ENCODE measurements at regions not wholly inside any gene's neighbourhood (a gene's known extent, or its start where the extent isn't known, plus 50 kb on each side); places are given as distances from the start of the nearest gene placed in this dataset.
A peak's percentile ranks its signal among the peaks of the same experiment; 100 is the strongest.

DNA sequence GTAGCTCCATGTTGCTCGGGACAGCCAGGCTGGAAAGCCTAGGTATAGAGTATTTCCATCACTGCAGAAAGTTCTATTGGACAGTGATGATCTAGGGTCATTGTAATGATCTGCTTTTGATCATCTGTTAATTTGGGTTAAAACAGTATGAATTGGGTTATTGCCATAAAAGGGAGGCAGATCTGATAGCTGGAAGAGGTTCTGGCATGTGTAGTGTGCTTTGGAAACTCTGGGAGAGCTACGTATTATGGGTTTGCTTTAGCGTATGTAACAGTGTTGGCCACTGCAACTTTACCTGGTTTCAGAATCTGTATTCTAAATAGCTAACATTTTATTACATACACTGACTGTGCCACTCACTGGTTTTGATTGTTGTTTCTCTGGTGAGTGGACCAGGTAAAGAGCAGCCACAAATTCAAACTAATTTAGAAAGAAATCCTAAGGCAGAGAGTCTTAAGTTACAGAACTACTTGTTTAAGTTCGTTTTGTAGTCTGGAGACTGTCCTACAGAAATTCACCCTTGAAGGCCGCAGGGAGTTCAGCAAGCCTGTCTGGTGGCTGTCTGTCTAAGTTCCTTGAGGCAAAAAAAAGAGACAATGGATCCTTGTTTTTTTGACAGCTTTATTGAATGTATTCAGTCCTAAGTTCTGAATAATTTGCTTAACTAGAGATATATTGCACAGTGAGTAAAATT is 300.3 kb downstream of the PRL start:
- Histone ChIP-seq H2AFZ (ENCODE audit: low read depth) (peak overlapping the region; percentile 53; the same call in 1 of the 2 replicates), H3K9me2 (no peaks in the 10 kb centered on the region), H3K4me3 (ENCODE audit: low read depth in 2 of 2, low read length in 1 of 2) (0 out of 4 replicates have a peak overlapping the region, but pooled peaks of 1 of the 2 experiments have one; percentile 18), H3K27me3 (ENCODE audit: insufficient read depth) (no peaks in the 10 kb centered on the region), H3K4me1 (ENCODE audit: control insufficient read depth in 1 of 2, insufficient read depth in 2 of 2, low read depth in 1 of 2, low read length in 1 of 2) (peaks cover 59 to 62% of the 10 kb centered on the region in 2 experiments), H4K20me1 (ENCODE audit: insufficient read depth) (no peaks in the 10 kb centered on the region), H3K27ac (ENCODE audit: low read depth in 2 of 2, low read length in 1 of 2) (peak overlapping the region; percentile 84 to 99), H3F3A (replicated peaks; ENCODE audit: insufficient read depth) (peaks cover 51% of the 10 kb centered on the region), H3K9ac (peak overlapping the region; percentile 48; the same call in 1 of the 2 replicates), H3K9me3 (no peaks in the 10 kb centered on the region), H3K4me2 (peak overlapping the region; percentile 55), H3K36me3 (replicated peaks in 1 of 2; ENCODE audit: control insufficient read depth in 1 of 2, insufficient read depth in 2 of 2, low read length in 1 of 2) (no peaks in the 10 kb centered on the region), H3K79me2 (ENCODE audit: insufficient read depth) (peaks cover 11% of the 10 kb centered on the region; the same call in 1 of the 2 replicates)
- peak; percentile 37 for DNase-seq
- ChIA-PET POLR2A (interaction anchor here (1.6 to 5.3 kb wide), 3 partner anchors 151 to 403 kb away, joined by 7 to 58 read pairs (median 35); partner anchors contain the start of gene SOX4), CTCF (interaction anchor here (1.0 to 2.1 kb wide), 3 partner anchors 149 to 407 kb away, joined by 3 to 6 read pairs (median 5); partner anchors contain the start of gene SOX4)
- 17% methylated on average over 5 of the region's 5 CpGs for WGBS (ENCODE audit: low lambda C conversion rate)
- peak; percentile 71 for TF ChIP-seq CHD2 (IDR thresholded peaks at IDR 0.05; ENCODE audit: low read length, partially characterized antibody)
- TF ChIP-seq, protein P1, sequence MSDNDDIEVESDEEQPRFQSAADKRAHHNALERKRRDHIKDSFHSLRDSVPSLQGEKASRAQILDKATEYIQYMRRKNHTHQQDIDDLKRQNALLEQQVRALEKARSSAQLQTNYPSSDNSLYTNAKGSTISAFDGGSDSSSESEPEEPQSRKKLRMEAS (IDR thresholded peaks at IDR 0.05; ENCODE audit: low read depth): no peak
- TF ChIP-seq SMC3 (IDR thresholded peaks at IDR 0.05; ENCODE audit: low read depth, low read length): no peak
- TF ChIP-seq FOXJ3 (CRISPR knock-in tag; IDR thresholded peaks at IDR 0.05): 0 out of 2 replicates have a peak, but pooled peaks have one; percentile 45
- no peak for TF ChIP-seq MXI1 (IDR thresholded peaks at IDR 0.05; ENCODE audit: low read depth, low read length)
- TF ChIP-seq, protein P2, sequence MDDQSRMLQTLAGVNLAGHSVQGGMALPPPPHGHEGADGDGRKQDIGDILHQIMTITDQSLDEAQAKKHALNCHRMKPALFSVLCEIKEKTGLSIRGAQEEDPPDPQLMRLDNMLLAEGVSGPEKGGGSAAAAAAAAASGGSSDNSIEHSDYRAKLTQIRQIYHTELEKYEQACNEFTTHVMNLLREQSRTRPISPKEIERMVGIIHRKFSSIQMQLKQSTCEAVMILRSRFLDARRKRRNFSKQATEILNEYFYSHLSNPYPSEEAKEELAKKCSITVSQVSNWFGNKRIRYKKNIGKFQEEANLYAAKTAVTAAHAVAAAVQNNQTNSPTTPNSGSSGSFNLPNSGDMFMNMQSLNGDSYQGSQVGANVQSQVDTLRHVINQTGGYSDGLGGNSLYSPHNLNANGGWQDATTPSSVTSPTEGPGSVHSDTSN (IDR thresholded peaks at IDR 0.05): peak; percentile 55; the same call in 1 of the 2 replicates
- no peak; the same call in 1 of the 2 replicates for TF ChIP-seq TCF12 (IDR thresholded peaks at IDR 0.05)
- TF ChIP-seq, protein P3, sequence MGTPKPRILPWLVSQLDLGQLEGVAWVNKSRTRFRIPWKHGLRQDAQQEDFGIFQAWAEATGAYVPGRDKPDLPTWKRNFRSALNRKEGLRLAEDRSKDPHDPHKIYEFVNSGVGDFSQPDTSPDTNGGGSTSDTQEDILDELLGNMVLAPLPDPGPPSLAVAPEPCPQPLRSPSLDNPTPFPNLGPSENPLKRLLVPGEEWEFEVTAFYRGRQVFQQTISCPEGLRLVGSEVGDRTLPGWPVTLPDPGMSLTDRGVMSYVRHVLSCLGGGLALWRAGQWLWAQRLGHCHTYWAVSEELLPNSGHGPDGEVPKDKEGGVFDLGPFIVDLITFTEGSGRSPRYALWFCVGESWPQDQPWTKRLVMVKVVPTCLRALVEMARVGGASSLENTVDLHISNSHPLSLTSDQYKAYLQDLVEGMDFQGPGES (IDR thresholded peaks at IDR 0.05; ENCODE audit: low read depth, low read length): no peak
- TF ChIP-seq EZH2phosphoT487 (IDR thresholded peaks at IDR 0.05; ENCODE audit: borderline replicate concordance, low read depth): no peak
- TF ChIP-seq, protein P4, sequence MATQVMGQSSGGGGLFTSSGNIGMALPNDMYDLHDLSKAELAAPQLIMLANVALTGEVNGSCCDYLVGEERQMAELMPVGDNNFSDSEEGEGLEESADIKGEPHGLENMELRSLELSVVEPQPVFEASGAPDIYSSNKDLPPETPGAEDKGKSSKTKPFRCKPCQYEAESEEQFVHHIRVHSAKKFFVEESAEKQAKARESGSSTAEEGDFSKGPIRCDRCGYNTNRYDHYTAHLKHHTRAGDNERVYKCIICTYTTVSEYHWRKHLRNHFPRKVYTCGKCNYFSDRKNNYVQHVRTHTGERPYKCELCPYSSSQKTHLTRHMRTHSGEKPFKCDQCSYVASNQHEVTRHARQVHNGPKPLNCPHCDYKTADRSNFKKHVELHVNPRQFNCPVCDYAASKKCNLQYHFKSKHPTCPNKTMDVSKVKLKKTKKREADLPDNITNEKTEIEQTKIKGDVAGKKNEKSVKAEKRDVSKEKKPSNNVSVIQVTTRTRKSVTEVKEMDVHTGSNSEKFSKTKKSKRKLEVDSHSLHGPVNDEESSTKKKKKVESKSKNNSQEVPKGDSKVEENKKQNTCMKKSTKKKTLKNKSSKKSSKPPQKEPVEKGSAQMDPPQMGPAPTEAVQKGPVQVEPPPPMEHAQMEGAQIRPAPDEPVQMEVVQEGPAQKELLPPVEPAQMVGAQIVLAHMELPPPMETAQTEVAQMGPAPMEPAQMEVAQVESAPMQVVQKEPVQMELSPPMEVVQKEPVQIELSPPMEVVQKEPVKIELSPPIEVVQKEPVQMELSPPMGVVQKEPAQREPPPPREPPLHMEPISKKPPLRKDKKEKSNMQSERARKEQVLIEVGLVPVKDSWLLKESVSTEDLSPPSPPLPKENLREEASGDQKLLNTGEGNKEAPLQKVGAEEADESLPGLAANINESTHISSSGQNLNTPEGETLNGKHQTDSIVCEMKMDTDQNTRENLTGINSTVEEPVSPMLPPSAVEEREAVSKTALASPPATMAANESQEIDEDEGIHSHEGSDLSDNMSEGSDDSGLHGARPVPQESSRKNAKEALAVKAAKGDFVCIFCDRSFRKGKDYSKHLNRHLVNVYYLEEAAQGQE (IDR thresholded peaks at IDR 0.05; ENCODE audit: low read depth, low read length): no peak
- no peak for TF ChIP-seq YY1 (IDR thresholded peaks at IDR 0.05; ENCODE audit: low read depth)
- TF ChIP-seq RXRA (IDR thresholded peaks at IDR 0.05; ENCODE audit: borderline replicate concordance, low read depth): no peak
- no peak for TF ChIP-seq FOXM1 (IDR thresholded peaks at IDR 0.05; ENCODE audit: low read depth)
- no peak for TF ChIP-seq JUND (IDR thresholded peaks at IDR 0.05)
- TF ChIP-seq NFIC (IDR thresholded peaks at IDR 0.05; ENCODE audit: borderline replicate concordance): no peak
- TF ChIP-seq, protein P5, sequence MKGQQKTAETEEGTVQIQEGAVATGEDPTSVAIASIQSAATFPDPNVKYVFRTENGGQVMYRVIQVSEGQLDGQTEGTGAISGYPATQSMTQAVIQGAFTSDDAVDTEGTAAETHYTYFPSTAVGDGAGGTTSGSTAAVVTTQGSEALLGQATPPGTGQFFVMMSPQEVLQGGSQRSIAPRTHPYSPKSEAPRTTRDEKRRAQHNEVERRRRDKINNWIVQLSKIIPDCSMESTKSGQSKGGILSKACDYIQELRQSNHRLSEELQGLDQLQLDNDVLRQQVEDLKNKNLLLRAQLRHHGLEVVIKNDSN (IDR thresholded peaks at IDR 0.05; ENCODE audit: borderline replicate concordance, low read depth): no peak
- no peak for TF ChIP-seq FOSL2 (IDR thresholded peaks at IDR 0.05; ENCODE audit: borderline replicate concordance, low read depth)
- no peak for TF ChIP-seq NRF1 (IDR thresholded peaks at IDR 0.05; ENCODE audit: low read depth, low read length)
- no peak for TF ChIP-seq GABPA (IDR thresholded peaks at IDR 0.05; ENCODE audit: low read depth)
- TF ChIP-seq, protein P6, sequence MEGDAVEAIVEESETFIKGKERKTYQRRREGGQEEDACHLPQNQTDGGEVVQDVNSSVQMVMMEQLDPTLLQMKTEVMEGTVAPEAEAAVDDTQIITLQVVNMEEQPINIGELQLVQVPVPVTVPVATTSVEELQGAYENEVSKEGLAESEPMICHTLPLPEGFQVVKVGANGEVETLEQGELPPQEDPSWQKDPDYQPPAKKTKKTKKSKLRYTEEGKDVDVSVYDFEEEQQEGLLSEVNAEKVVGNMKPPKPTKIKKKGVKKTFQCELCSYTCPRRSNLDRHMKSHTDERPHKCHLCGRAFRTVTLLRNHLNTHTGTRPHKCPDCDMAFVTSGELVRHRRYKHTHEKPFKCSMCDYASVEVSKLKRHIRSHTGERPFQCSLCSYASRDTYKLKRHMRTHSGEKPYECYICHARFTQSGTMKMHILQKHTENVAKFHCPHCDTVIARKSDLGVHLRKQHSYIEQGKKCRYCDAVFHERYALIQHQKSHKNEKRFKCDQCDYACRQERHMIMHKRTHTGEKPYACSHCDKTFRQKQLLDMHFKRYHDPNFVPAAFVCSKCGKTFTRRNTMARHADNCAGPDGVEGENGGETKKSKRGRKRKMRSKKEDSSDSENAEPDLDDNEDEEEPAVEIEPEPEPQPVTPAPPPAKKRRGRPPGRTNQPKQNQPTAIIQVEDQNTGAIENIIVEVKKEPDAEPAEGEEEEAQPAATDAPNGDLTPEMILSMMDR (IDR thresholded peaks at IDR 0.05): no peak
- no peak for TF ChIP-seq SIN3A (IDR thresholded peaks at IDR 0.05; ENCODE audit: borderline replicate concordance, low read depth, low read length)
- TF ChIP-seq RCOR1 (IDR thresholded peaks at IDR 0.05; ENCODE audit: low read length): peak; percentile 80; the same call in 1 of the 2 replicates
- peak; percentile 86 for TF ChIP-seq GATA2 (CRISPR knock-in tag; IDR thresholded peaks at IDR 0.05)
- no peak for TF ChIP-seq MEF2A (IDR thresholded peaks at IDR 0.05; ENCODE audit: borderline replicate concordance, low read depth)
- TF ChIP-seq RAD21 (IDR thresholded peaks at IDR 0.05; ENCODE audit: low read length): peak; percentile 42
